OCI-LY7 (cell line): ENCODE measurements at regions not wholly inside any gene's neighbourhood (a gene's known extent, or its start where the extent isn't known, plus 50 kb on each side); places are given as distances from the start of the nearest gene placed in this dataset.
A peak's percentile ranks its signal among the peaks of the same experiment; 100 is the strongest.

Source experiments
- BruUV-seq: library from RNA; stranded (reverse); fragments of 400-500 nt; replicated peaks from 2 replicates; lab custom pipeline; 2021; lab: Mats Ljungman, UMichigan
- CTCF ChIA-PET: fragments of 300-600 bp; sonication (Branson Sonifier 250); formaldehyde crosslinking; loops from one replicate; lab custom pipeline; 2022; ENCODE audit warnings: antibody characterized with exemption; ENCODE audit not compliant: unreplicated experiment; lab: Charles Lee
- POLR2A ChIA-PET: fragments of 300-600 bp; sonication (Branson Sonifier 250); formaldehyde crosslinking; loops from one replicate; lab custom pipeline; 2022; ENCODE audit warnings: antibody characterized with exemption; lab: Charles Lee
- DNase-seq: peaks from one replicate; pipeline ENCODE4 v3.0.0-alpha.2; 2015; ENCODE audit warnings: low spot score
- H2AFZ ChIP-seq: fragments of 200-600 bp; sonication (generic), shearing (Covaris generic); 2 replicates; pipeline ENCODE4 v1.6.1; 2014; ENCODE audit warnings: mild to moderate bottlenecking, antibody characterized with exemption, low read length, moderate library complexity
- H3K27ac ChIP-seq: fragments of 200-600 bp; sonication (generic); 2 replicates; pipeline ENCODE4 v1.5.1; 2014; ENCODE audit warnings: mixed run types, low read depth, mild to moderate bottlenecking, moderate library complexity, low read length, inconsistent platforms; ENCODE audit not compliant: poor library complexity, severe bottlenecking
- H3K36me3 ChIP-seq: fragments of 200-600 bp; sonication (generic); 2 replicates; pipeline ENCODE4 v1.6.1; 2014; ENCODE audit warnings: mild to moderate bottlenecking, antibody characterized with exemption, low read length, moderate library complexity, mixed read lengths; ENCODE audit not compliant: insufficient read depth
- H3K4me1 ChIP-seq: fragments of 200-600 bp; sonication (generic); 2 replicates; pipeline ENCODE4 v1.5.1; 2014; ENCODE audit warnings: mild to moderate bottlenecking, low read length; ENCODE audit not compliant: insufficient read depth, poor library complexity, severe bottlenecking
- H3K4me2 ChIP-seq: fragments of 200-600 bp; sonication (generic); 2 replicates; pipeline ENCODE4 v1.6.1; 2014; ENCODE audit warnings: mild to moderate bottlenecking, low read length
- H3K4me3 ChIP-seq: fragments of 200-600 bp; sonication (generic); 2 replicates; pipeline ENCODE4 v1.5.1; 2014; ENCODE audit warnings: mild to moderate bottlenecking, low read depth, low read length; ENCODE audit not compliant: poor library complexity, severe bottlenecking
- H3K79me2 ChIP-seq: fragments of 200-600 bp; sonication (generic); 2 replicates; pipeline ENCODE4 v1.6.1; 2016; ENCODE audit warnings: low read depth, mild to moderate bottlenecking, low read length, moderate library complexity, mixed read lengths; ENCODE audit not compliant: insufficient read depth
- H3K9me2 ChIP-seq: fragments of 200-600 bp; sonication (generic); 2 replicates; pipeline ENCODE4 v1.6.1; 2016; ENCODE audit warnings: mild to moderate bottlenecking, low read length, mixed read lengths; ENCODE audit not compliant: insufficient read depth
- H3K9me3 ChIP-seq: fragments of 200-600 bp; sonication (generic); 2 replicates; pipeline ENCODE4 v1.6.1; 2014; ENCODE audit warnings: mild to moderate bottlenecking, mixed run types, low read length, mixed read lengths
- H4K20me1 ChIP-seq: fragments of 200-600 bp; sonication (generic); 2 replicates; pipeline ENCODE4 v1.6.1; 2014; ENCODE audit warnings: mild to moderate bottlenecking, antibody characterized with exemption, low read length, moderate library complexity, mixed read lengths; ENCODE audit not compliant: insufficient read depth
- CTCF ChIP-seq: fragments of 200-600 bp; sonication (generic); conservative IDR thresholded peaks from 2 replicates; pipeline ENCODE4 v1.5.1; 2014; ENCODE audit warnings: mild to moderate bottlenecking, antibody characterized with exemption, low read length, moderate library complexity, mixed read lengths
- EZH2phosphoT487 ChIP-seq: fragments of 200-600 bp; sonication (generic); IDR thresholded peaks from 2 replicates; pipeline ENCODE4 v1.6.1; 2018; ENCODE audit warnings: low read depth, borderline replicate concordance, mild to moderate bottlenecking, mixed run types, antibody characterized with exemption, low read length, moderate library complexity, mixed read lengths
- intact Hi-C: fragments of 100-400 bp; cut with micrococcal nuclease; formaldehyde crosslinking; loops from one replicate; pipeline ENCODE4 v1.10.0; 2022; ENCODE audit not compliant: unreplicated experiment

- H3K27ac ChIP-seq, result no peak overlapping the region
- no peaks in the 10 kb centered on the region for H3K9me2 ChIP-seq
- no peak overlapping the region for H2AFZ ChIP-seq
- ChIA-PET POLR2A (interaction anchor here (0.5 kb wide), 1 partner anchor 98 kb away, joined by 4 read pairs; no protein-coding TSS in a partner anchor), CTCF (no interaction called here)
- H4K20me1 ChIP-seq, result no peaks in the 10 kb centered on the region
- no peaks in the 10 kb centered on the region for H3K36me3 ChIP-seq
- H3K4me3 ChIP-seq, result no peak overlapping the region
- DNase-seq, result no peak
- BruUV-seq, result no TSS peak
- no peaks in the 10 kb centered on the region for H3K9me3 ChIP-seq
- TF ChIP-seq EZH2phosphoT487, result no peak
- TF ChIP-seq CTCF, result no peak
- H3K4me1 ChIP-seq, result no peaks in the 10 kb centered on the region
- H3K79me2 ChIP-seq, result no peaks in the 10 kb centered on the region
- no peak overlapping the region for H3K4me2 ChIP-seq
- intact Hi-C loops, result no loop called here
Observed at GRCh38 chr5:18101532-18101931, 467.3 kb downstream of the TAF11L14 start.

GRCh38 chr5:18102733-18103132 is 468.5 kb downstream of the TAF11L14 start:
- Histone ChIP-seq H3K4me2 (no peak overlapping the region), H3K27ac (no peak overlapping the region), H3K9me3 (no peaks in the 10 kb centered on the region), H3K79me2 (no peaks in the 10 kb centered on the region), H2AFZ (no peak overlapping the region), H3K36me3 (no peaks in the 10 kb centered on the region), H3K4me1 (no peaks in the 10 kb centered on the region), H4K20me1 (no peaks in the 10 kb centered on the region), H3K9me2 (no peaks in the 10 kb centered on the region), H3K4me3 (no peak overlapping the region)
- DNase-seq, result no peak
- POLR2A ChIA-PET, result no interaction called here
- no TSS peak for BruUV-seq
- TF ChIP-seq EZH2phosphoT487 (no peak), CTCF (peak; percentile 51)
- CTCF ChIA-PET, result no interaction called here
- intact Hi-C loops, result no loop called here

- ChIA-PET POLR2A (interaction anchor here (0.7 to 0.8 kb wide), 2 partner anchors 161 to 955 kb away, joined by 3 read pairs; no protein-coding TSS in a partner anchor), CTCF (no interaction called here)
- Histone ChIP-seq H3K27ac (no peak overlapping the region), H3K36me3 (no peaks in the 10 kb centered on the region), H3K4me3 (no peak overlapping the region), H2AFZ (no peak overlapping the region), H3K4me1 (no peaks in the 10 kb centered on the region), H3K9me3 (no peaks in the 10 kb centered on the region), H3K4me2 (no peak overlapping the region), H3K9me2 (no peaks in the 10 kb centered on the region), H4K20me1 (no peaks in the 10 kb centered on the region), H3K79me2 (no peaks in the 10 kb centered on the region)
- intact Hi-C loops, result no loop called here
- no TSS peak for BruUV-seq
- TF ChIP-seq EZH2phosphoT487 (no peak), CTCF (no peak)
- no peak for DNase-seq
Observed at GRCh38 chr5:18105449-18105848, 471.2 kb downstream of the TAF11L14 start.
